Kidney (tissue), 13 donors: ENCODE measurements at regions not wholly inside any gene's neighbourhood (a gene's known extent, or its start where the extent isn't known, plus 50 kb on each side); places are given as distances from the start of the nearest gene placed in this dataset.

Experiments
- DNase-seq, 5 donors: peaks; one replicate each; pipeline ENCODE4 v3.0.0-alpha.2; 2013 to 2020
- FAIRE-seq: peaks from 2 replicates; lab custom pipeline; 2012; peaks lifted over from hg19 to GRCh38; lab: Jason Lieb, UNC
- H3K27ac ChIP-seq, 2 donors: one replicate each; pipeline ENCODE4 v1.7.0; 2013; ENCODE audit warnings: low read depth in 2 of 2, low read length in 2 of 2, inconsistent platforms in 1 of 2
- H3K27me3 ChIP-seq: one replicate; pipeline ENCODE4 v1.7.1; 2013; ENCODE audit warnings: low read length, inconsistent platforms; ENCODE audit not compliant: control insufficient read depth, insufficient read depth
- H3K36me3 ChIP-seq, 3 donors: one replicate each; pipeline versions ENCODE4 v1.7.0 to v1.7.1; 2013; ENCODE audit warnings: low read length in 3 of 3, control low read depth in 1 of 3, inconsistent platforms in 1 of 3; ENCODE audit not compliant: insufficient read depth in 3 of 3, control insufficient read depth in 2 of 3
- H3K4me1 ChIP-seq, 3 donors: one replicate each; pipeline versions ENCODE4 v1.7.0 to v1.7.1; 2013; ENCODE audit warnings: low read length in 3 of 3, inconsistent platforms in 1 of 3, low read depth in 1 of 3; ENCODE audit not compliant: control insufficient read depth in 2 of 3, insufficient read depth in 2 of 3
- H3K4me3 ChIP-seq, 3 donors: one replicate each; pipeline versions ENCODE4 v1.7.0 to v1.8.1; 2013; ENCODE audit warnings: low read length in 3 of 3, control low read depth in 1 of 3, inconsistent platforms in 1 of 3
- H3K9ac ChIP-seq, 3 donors: one replicate each; pipeline versions ENCODE4 v1.7.0 to v1.7.1; 2013; ENCODE audit warnings: low read length in 3 of 3, control low read depth in 1 of 3, inconsistent platforms in 1 of 3
- H3K9me3 ChIP-seq, 3 donors: one replicate each; pipeline versions ENCODE4 v1.7.0 to v1.7.1; 2013; ENCODE audit warnings: low read length in 3 of 3, control low read depth in 1 of 3, inconsistent platforms in 1 of 3; ENCODE audit not compliant: control insufficient read depth in 2 of 3, insufficient read depth in 1 of 3
- CTCF ChIP-seq: IDR thresholded peaks from 3 replicates; pipeline ENCODE4 v1.5.1; 2012; ENCODE audit warnings: mild to moderate bottlenecking, moderate library complexity, borderline replicate concordance; ENCODE audit not compliant: insufficient read depth; ENCODE audit errors: extremely low read depth
- intact Hi-C: fragments of 100-400 bp; cut with DNase I; formaldehyde crosslinking; loops from one replicate; pipeline ENCODE4 v1.11.1; 2022
- donor health status: control.
- donor health status: control.
- donor health status: control.
- donor health status: control.
- donor health status: control.
- donor health status: DM: yes; HTN: yes; CAD: no.
- donor health status: Normal renal cell carcinoma (clear cell type).

GRCh38 chr5:8436924-8437323 is 568.0 kb downstream of the MTRR start:
- no peaks in the 10 kb centered on the region for H3K36me3 ChIP-seq
- H3K9ac ChIP-seq: no peak overlapping the region
- no peak overlapping the region for H3K4me3 ChIP-seq
- H3K27ac ChIP-seq: no peak overlapping the region
- H3K9me3 ChIP-seq: no peaks in the 10 kb centered on the region
- no peaks in the 10 kb centered on the region for H3K4me1 ChIP-seq
- intact Hi-C loops: no loop called here
- H3K27me3 ChIP-seq: no peaks in the 10 kb centered on the region
- DNase-seq: peak in 1 of 5 donors; percentile 8
- TF ChIP-seq CTCF: no peak
- no peak for FAIRE-seq

GRCh38 chr5:8445139-8445538 is 576.2 kb downstream of the MTRR start:
- no peak overlapping the region for H3K9ac ChIP-seq

GRCh38 chr5:8446179-8446578 is 577.2 kb downstream of the MTRR start:
- Histone ChIP-seq H3K4me1 (no peaks in the 10 kb centered on the region), H3K9me3 (no peaks in the 10 kb centered on the region), H3K27me3 (no peaks in the 10 kb centered on the region), H3K9ac (no peak overlapping the region), H3K4me3 (no peak overlapping the region), H3K27ac (no peak overlapping the region), H3K36me3 (no peaks in the 10 kb centered on the region)
- no peak for TF ChIP-seq CTCF
- FAIRE-seq (no peak), DNase-seq (no peak)
- intact Hi-C loops: no loop called here

More at GRCh38 chr5:8445139-8445538, 576.2 kb downstream of the MTRR start:
- DNase-seq (no peak), FAIRE-seq (no peak)
- intact Hi-C loops: no loop called here
- Histone ChIP-seq H3K27me3 (no peaks in the 10 kb centered on the region), H3K27ac (no peak overlapping the region), H3K9me3 (no peaks in the 10 kb centered on the region), H3K36me3 (no peaks in the 10 kb centered on the region), H3K4me3 (no peak overlapping the region), H3K4me1 (no peaks in the 10 kb centered on the region)
- no peak for TF ChIP-seq CTCF

GRCh38 chr5:8456846-8457186 is 587.9 kb downstream of the MTRR start:
- Histone ChIP-seq H3K27me3 (no peaks in the 10 kb centered on the region), H3K4me1 (no peaks in the 10 kb centered on the region), H3K9me3 (no peaks in the 10 kb centered on the region), H3K9ac (peak overlapping the region in 2 of 3 donors; percentile 39 to 55), H3K36me3 (peaks cover 3 to 4% (median 4%) of the 10 kb centered on the region in 3 donors), H3K27ac (peak overlapping the region; percentile 71 to 90), H3K4me3 (peak overlapping the region; percentile 46 to 80 (median 71))
- no peak for TF ChIP-seq CTCF
- DNase-seq: no peak
- intact Hi-C loops: no loop called here
- FAIRE-seq: no peak
